Activated B cell treated with CpG ODN at 0.5 μM for 24 hours (primary cell): ENCODE measurements at regions not wholly inside any gene's neighbourhood (a gene's known extent, or its start where the extent isn't known, plus 50 kb on each side); places are given as distances from the start of the nearest gene placed in this dataset.

Experiments
- ATAC-seq: fragments of 200-7000 bp; cut with Tn5 transposase; one replicate; pipeline ENCODE4 v1.10.0; 2021; ENCODE audit warnings: low read depth, mild to moderate bottlenecking, moderate library complexity
- CTCF ChIA-PET: fragments of 350-600 bp; sonication (Branson Sonifier 250); formaldehyde crosslinking; loops from one replicate; lab custom pipeline; 2021; ENCODE audit warnings: antibody characterized with exemption; lab: Charles Lee
- POLR2A ChIA-PET: fragments of 350-600 bp; sonication (Branson Sonifier 250); formaldehyde crosslinking; loops from one replicate; lab custom pipeline; 2021; ENCODE audit warnings: antibody characterized with exemption; lab: Charles Lee
- DNase-seq: peaks from one replicate; pipeline ENCODE4 v3.0.0; 2022
- H3K27ac Mint-ChIP-seq: one replicate; pipeline ENCODE4 v1.8.0; 2020; ENCODE audit warnings: mixed read lengths
- H3K27me3 Mint-ChIP-seq: one replicate; pipeline ENCODE4 v1.8.0; 2021; ENCODE audit warnings: mixed read lengths
- H3K36me3 Mint-ChIP-seq: one replicate; pipeline ENCODE4 v1.8.0; 2021; ENCODE audit warnings: low read depth, mixed read lengths
- H3K4me1 Mint-ChIP-seq: one replicate; pipeline ENCODE4 v1.8.0; 2021; ENCODE audit warnings: mixed read lengths
- H3K4me3 Mint-ChIP-seq: one replicate; pipeline ENCODE4 v1.8.0; 2020; ENCODE audit warnings: mild to moderate bottlenecking, mixed read lengths
- H3K9me3 Mint-ChIP-seq: one replicate; pipeline ENCODE4 v1.8.0; 2020; ENCODE audit warnings: mixed read lengths
- CTCF ChIP-seq: fragments of 200-600 bp; IDR thresholded peaks from one replicate; pipeline ENCODE4 v1.8.0; 2022; ENCODE audit warnings: antibody characterized with exemption, mild to moderate bottlenecking
- intact Hi-C: fragments of 100-400 bp; cut with micrococcal nuclease; formaldehyde crosslinking; loops from one replicate; pipeline ENCODE4 v1.15.1; 2024

GRCh38 chr13:63954683-63955082 lies 2539.0 kb upstream of the PCDH20 start:
- no peaks in the 10 kb centered on the region for H3K4me1 Mint-ChIP-seq
- POLR2A ChIA-PET = no interaction called here
- no peak for DNase-seq
- no peak for TF ChIP-seq CTCF
- no peaks in the 10 kb centered on the region for H3K36me3 Mint-ChIP-seq
- CTCF ChIA-PET = no interaction called here
- H3K27ac Mint-ChIP-seq = no peak overlapping the region
- no peak overlapping the region for H3K4me3 Mint-ChIP-seq
- H3K27me3 Mint-ChIP-seq = no peaks in the 10 kb centered on the region
- intact Hi-C loops = no loop called here
- ATAC-seq = no peak
- H3K9me3 Mint-ChIP-seq = peaks cover 8% of the 10 kb centered on the region

GRCh38 chr13:63948045-63948444 lies 2532.4 kb upstream of the PCDH20 start:
- ATAC-seq = no peak
- no peak overlapping the region for H3K27ac Mint-ChIP-seq
- ChIA-PET CTCF (no interaction called here), POLR2A (no interaction called here)
- TF ChIP-seq CTCF = no peak
- H3K4me1 Mint-ChIP-seq = no peaks in the 10 kb centered on the region
- no peaks in the 10 kb centered on the region for H3K27me3 Mint-ChIP-seq
- no peak for DNase-seq
- intact Hi-C loops = no loop called here
- no peak overlapping the region for H3K4me3 Mint-ChIP-seq
- H3K36me3 Mint-ChIP-seq = no peaks in the 10 kb centered on the region
- peaks cover 5% of the 10 kb centered on the region for H3K9me3 Mint-ChIP-seq

- POLR2A ChIA-PET = no interaction called here
- intact Hi-C loops = no loop called here
- Mint-ChIP-seq H3K4me1 (no peaks in the 10 kb centered on the region), H3K4me3 (no peak overlapping the region), H3K36me3 (no peaks in the 10 kb centered on the region), H3K27me3 (no peaks in the 10 kb centered on the region), H3K27ac (no peak overlapping the region), H3K9me3 (no peaks in the 10 kb centered on the region)
- no peak for DNase-seq
- CTCF ChIA-PET = no interaction called here
- no peak for ATAC-seq
- no peak for TF ChIP-seq CTCF
These were observed 2529.3 kb upstream of the PCDH20 start for GRCh38 chr13:63944911-63945310.

GRCh38 chr13:63942372-63942771 lies 2526.7 kb upstream of the PCDH20 start:
- CTCF ChIA-PET = no interaction called here
- Mint-ChIP-seq H3K4me1 (no peaks in the 10 kb centered on the region), H3K36me3 (no peaks in the 10 kb centered on the region), H3K27me3 (no peaks in the 10 kb centered on the region), H3K27ac (no peak overlapping the region), H3K9me3 (peaks cover 4% of the 10 kb centered on the region), H3K4me3 (no peak overlapping the region)
- TF ChIP-seq CTCF = no peak
- intact Hi-C loops = no loop called here
- POLR2A ChIA-PET = no interaction called here
- DNase-seq = no peak
- no peak for ATAC-seq

GRCh38 chr13:63938851-63939250 lies 2523.2 kb upstream of the PCDH20 start:
- DNase-seq (no peak), ATAC-seq (no peak)
- H3K9me3 Mint-ChIP-seq = peaks cover 12% of the 10 kb centered on the region
- CTCF ChIA-PET = no interaction called here
- no peak overlapping the region for H3K27ac Mint-ChIP-seq
- POLR2A ChIA-PET = no interaction called here
- intact Hi-C loops = no loop called here
- no peaks in the 10 kb centered on the region for H3K36me3 Mint-ChIP-seq
- no peaks in the 10 kb centered on the region for H3K27me3 Mint-ChIP-seq
- no peaks in the 10 kb centered on the region for H3K4me1 Mint-ChIP-seq
- TF ChIP-seq CTCF = no peak
- H3K4me3 Mint-ChIP-seq = no peak overlapping the region
